HEK293 (cell line): ENCODE measurements at regions not wholly inside any gene's neighbourhood (a gene's known extent, or its start where the extent isn't known, plus 50 kb on each side); places are given as distances from the start of the nearest gene placed in this dataset.

ENCODE experiments used
- CTCF ChIA-PET: fragments of 350-600 bp; formaldehyde crosslinking; extraction: SDS; loops from one replicate; lab custom pipeline; 2021; ENCODE audit warnings: antibody characterized with exemption; lab: Yijun Ruan, JAX
- POLR2A ChIA-PET: fragments of 300-600 bp; formaldehyde crosslinking; extraction: SDS; loops from one replicate; lab custom pipeline; 2020; ENCODE audit warnings: antibody characterized with exemption, inconsistent platforms; lab: Yijun Ruan, JAX
- H3K27ac ChIP-seq: fragments of 200-500 bp; sonication (Bioruptor generic); 2 replicates; pipeline ENCODE4 v1.5.1; 2014; ENCODE audit warnings: low read depth, low read length, control low read depth, inconsistent platforms; ENCODE audit errors: extremely low read depth
- H3K36me3 ChIP-seq, 2 experiments: fragments of 200-500 bp in 1 of 2; sonication (Bioruptor generic) in 1 of 2; 1 replicate in 1 of 2; 2 replicates in 1 of 2; pipeline ENCODE4 v1.5.1; 2014 to 2017; ENCODE audit warnings: inconsistent platforms in 2 of 2, low read length in 2 of 2; ENCODE audit not compliant: control insufficient read depth in 2 of 2, insufficient read depth in 1 of 2
- H3K4me1 ChIP-seq: fragments of 200-500 bp; sonication (Bioruptor generic); 2 replicates; pipeline ENCODE4 v1.5.1; 2014; ENCODE audit warnings: mild to moderate bottlenecking, low read length, inconsistent platforms; ENCODE audit not compliant: control insufficient read depth, insufficient read depth
- H3K4me3 ChIP-seq: 2 replicates; pipeline ENCODE4 v1.5.1; 2011; ENCODE audit warnings: low read depth, mild to moderate bottlenecking, control low read depth, low read length, moderate library complexity
- H3K9me3 ChIP-seq: fragments of 200-500 bp; sonication (Bioruptor generic); 2 replicates; pipeline ENCODE4 v1.5.1; 2014; ENCODE audit warnings: low read depth, low read length, inconsistent platforms; ENCODE audit not compliant: control insufficient read depth, insufficient read depth
- EGR2 ChIP-seq: fragments of 450-650 bp; formaldehyde crosslinking; IDR thresholded peaks from 2 replicates; pipeline ENCODE4 v1.5.1; 2016; ENCODE audit warnings: low read depth, missing biosample characterization, missing genetic modification characterization
- IKZF3 ChIP-seq: fragments of 450-650 bp; IDR thresholded peaks from 2 replicates; pipeline ENCODE4 v1.5.0; 2018; ENCODE audit warnings: missing biosample characterization, mild to moderate bottlenecking, missing genetic modification characterization, moderate library complexity
- KLF16 ChIP-seq: fragments of 450-650 bp; formaldehyde crosslinking; IDR thresholded peaks from 2 replicates; pipeline ENCODE4 v1.5.1; 2017; ENCODE audit warnings: missing biosample characterization, missing genetic modification characterization
- KLF8 ChIP-seq: fragments of 450-650 bp; formaldehyde crosslinking; IDR thresholded peaks from 2 replicates; pipeline ENCODE4 v1.5.1; 2016; ENCODE audit warnings: missing biosample characterization, missing genetic modification characterization
- PRDM1 ChIP-seq: fragments of 450-650 bp; formaldehyde crosslinking; IDR thresholded peaks from 2 replicates; pipeline ENCODE4; 2016; ENCODE audit warnings: missing biosample characterization, missing genetic modification characterization
- TCF7L2 ChIP-seq: IDR thresholded peaks from 2 replicates; pipeline ENCODE4 v1.6.1; 2011; ENCODE audit warnings: low read depth, mild to moderate bottlenecking, inconsistent platforms, low read length, moderate library complexity, borderline replicate concordance
- YY1 ChIP-seq: fragments of 450-650 bp; formaldehyde crosslinking; IDR thresholded peaks from 2 replicates; pipeline ENCODE4 v1.5.1; 2018; ENCODE audit warnings: missing biosample characterization, missing genetic modification characterization
- YY2 ChIP-seq: fragments of 450-650 bp; formaldehyde crosslinking; IDR thresholded peaks from 2 replicates; pipeline ENCODE4 v1.5.1; 2016; ENCODE audit warnings: missing biosample characterization, missing genetic modification characterization
- ZEB2 ChIP-seq: fragments of 450-650 bp; formaldehyde crosslinking; IDR thresholded peaks from 2 replicates; pipeline ENCODE4 v1.5.1; 2016; ENCODE audit warnings: missing biosample characterization, missing genetic modification characterization
- ZNF184 ChIP-seq: fragments of 450-650 bp; IDR thresholded peaks from 2 replicates; pipeline ENCODE4 v1.5.1; 2018; ENCODE audit warnings: missing biosample characterization, mild to moderate bottlenecking, missing genetic modification characterization
- ZNF211 ChIP-seq: fragments of 450-650 bp; formaldehyde crosslinking; IDR thresholded peaks from 2 replicates; pipeline ENCODE4 v1.5.1; 2016; ENCODE audit warnings: low read depth, missing biosample characterization, missing genetic modification characterization
- ZNF24 ChIP-seq: fragments of 450-650 bp; formaldehyde crosslinking; IDR thresholded peaks from 2 replicates; pipeline ENCODE4 v1.5.1; 2016; ENCODE audit warnings: missing biosample characterization, missing genetic modification characterization
- ZNF266 ChIP-seq: fragments of 450-650 bp; formaldehyde crosslinking; IDR thresholded peaks from 2 replicates; pipeline ENCODE4 v1.5.1; 2016; ENCODE audit warnings: missing biosample characterization, missing genetic modification characterization, low read depth
- ZNF274 ChIP-seq, 2 experiments: fragments of 200-500 bp in 1 of 2; fragments of 450-650 bp in 1 of 2; sonication (Bioruptor generic) in 1 of 2; formaldehyde crosslinking in 1 of 2; IDR thresholded peaks; 2 replicates each; pipeline versions ENCODE4 v1.5.1 to v1.6.1; 2014 to 2016; ENCODE audit warnings: borderline replicate concordance in 1 of 2, inconsistent platforms in 1 of 2, low read length in 1 of 2, missing biosample characterization in 1 of 2, missing genetic modification characterization in 1 of 2
- ZNF350 ChIP-seq: fragments of 450-650 bp; formaldehyde crosslinking; IDR thresholded peaks from 2 replicates; pipeline ENCODE4 v1.5.0; 2017; ENCODE audit warnings: missing biosample characterization, mild to moderate bottlenecking, missing genetic modification characterization
- ZNF521 ChIP-seq: fragments of 450-650 bp; formaldehyde crosslinking; IDR thresholded peaks from 2 replicates; pipeline ENCODE4 v1.5.1; 2017; ENCODE audit warnings: missing biosample characterization, mild to moderate bottlenecking, missing genetic modification characterization
- ZNF571 ChIP-seq: fragments of 450-650 bp; formaldehyde crosslinking; IDR thresholded peaks from 2 replicates; pipeline ENCODE4 v1.5.0; 2017; ENCODE audit warnings: missing biosample characterization, missing genetic modification characterization
- ZNF654 ChIP-seq: fragments of 450-650 bp; formaldehyde crosslinking; IDR thresholded peaks from 2 replicates; pipeline ENCODE4 v1.5.1; 2016; ENCODE audit warnings: low read depth, missing biosample characterization, missing genetic modification characterization
- ZNF677 ChIP-seq: fragments of 450-650 bp; IDR thresholded peaks from 2 replicates; pipeline ENCODE4 v1.5.0; 2018; ENCODE audit warnings: missing biosample characterization, mild to moderate bottlenecking, missing genetic modification characterization, moderate library complexity
- ZNF707 ChIP-seq: fragments of 450-650 bp; formaldehyde crosslinking; IDR thresholded peaks from 2 replicates; pipeline ENCODE4 v1.5.1; 2016; ENCODE audit warnings: missing biosample characterization, missing genetic modification characterization
- ZNF747 ChIP-seq: fragments of 450-650 bp; formaldehyde crosslinking; IDR thresholded peaks from 2 replicates; pipeline ENCODE4 v1.5.1; 2016; ENCODE audit warnings: missing biosample characterization, missing genetic modification characterization
- ZNF791 ChIP-seq: fragments of 450-650 bp; formaldehyde crosslinking; IDR thresholded peaks from 2 replicates; pipeline ENCODE4 v1.5.1; 2016; ENCODE audit warnings: missing biosample characterization, missing genetic modification characterization
- ZNF837 ChIP-seq: fragments of 450-650 bp; formaldehyde crosslinking; IDR thresholded peaks from 2 replicates; pipeline ENCODE4 v1.5.1; 2016; ENCODE audit warnings: missing biosample characterization, missing genetic modification characterization
- TF ChIP-seq, protein P1 (sequence below): fragments of 450-650 bp; formaldehyde crosslinking; IDR thresholded peaks from 2 replicates; pipeline ENCODE4 v1.5.1; 2017; ENCODE audit warnings: missing biosample characterization, missing genetic modification characterization
- TF ChIP-seq, protein P2 (sequence below): fragments of 450-650 bp; formaldehyde crosslinking; IDR thresholded peaks from 2 replicates; pipeline ENCODE4 v1.5.1; 2017; ENCODE audit warnings: missing biosample characterization, missing genetic modification characterization

DNA sequence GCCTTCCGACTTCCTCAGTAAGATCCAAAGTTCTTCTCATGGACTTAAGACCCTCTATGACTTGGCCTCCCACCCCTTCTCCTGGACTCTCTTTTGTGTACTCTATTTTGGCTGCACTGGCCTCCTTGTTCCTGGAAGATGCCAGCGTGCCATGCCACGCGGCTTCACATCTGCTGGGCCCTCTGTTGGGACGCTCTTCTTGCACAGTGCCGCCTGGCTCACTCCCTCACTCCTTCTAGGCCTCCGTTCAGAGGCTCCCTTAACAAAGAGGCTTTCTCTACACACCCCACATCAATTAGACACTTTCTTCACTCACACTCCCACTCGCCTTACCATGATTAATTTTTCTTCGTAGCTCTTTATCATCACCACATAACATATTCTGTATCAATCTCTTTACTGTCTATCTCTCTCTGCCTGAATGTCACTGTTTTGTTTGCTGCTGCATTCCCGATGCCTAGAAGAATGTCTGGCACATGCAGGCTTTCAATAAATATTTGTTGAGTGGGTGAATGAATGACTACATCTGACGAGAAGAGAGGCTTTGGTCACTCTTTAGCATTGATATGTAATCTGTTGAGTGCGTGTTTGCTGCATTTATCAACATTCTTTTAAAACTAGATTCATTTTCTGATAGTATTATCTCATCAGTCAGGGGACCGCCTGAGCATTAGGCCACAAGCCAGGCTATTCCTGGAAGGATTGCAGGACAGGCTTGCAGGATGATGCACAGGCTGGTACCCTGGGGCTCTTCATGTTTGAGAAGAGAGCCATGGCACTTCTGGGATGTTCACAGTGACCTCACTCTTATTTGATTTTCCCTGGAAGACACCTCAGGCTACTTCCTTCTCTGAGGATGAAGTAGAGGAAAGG is 60.6 kb upstream of the AMPD3 start:
- CTCF ChIA-PET = no interaction called here
- Histone ChIP-seq H3K36me3 (no peaks in the 10 kb centered on the region), H3K27ac (no peak overlapping the region), H3K4me3 (no peak overlapping the region)
- TF ChIP-seq ZNF266 (no peak), PRDM1 (no peak), ZNF211 (tag by site-specific recombination) (no peak), ZNF521 (no peak), TCF7L2 (no peak), YY2 (no peak), KLF16 (tag by site-specific recombination) (no peak), ZNF350 (no peak), ZNF24 (tag by site-specific recombination) (no peak), ZNF837 (tag by site-specific recombination) (no peak), ZNF707 (tag by site-specific recombination) (no peak), ZNF184 (tag by site-specific recombination) (no peak), ZNF654 (tag by site-specific recombination) (no peak), IKZF3 (no peak), ZNF274 (IDR thresholded peaks at IDR 0.05; ENCODE audit: low read length) (no peak), ZNF274 (tag by site-specific recombination; IDR thresholded peaks at IDR 0.05; ENCODE audit: borderline replicate concordance) (no peak), ZNF677 (tag by site-specific recombination) (no peak)
- TF ChIP-seq, protein P1, sequence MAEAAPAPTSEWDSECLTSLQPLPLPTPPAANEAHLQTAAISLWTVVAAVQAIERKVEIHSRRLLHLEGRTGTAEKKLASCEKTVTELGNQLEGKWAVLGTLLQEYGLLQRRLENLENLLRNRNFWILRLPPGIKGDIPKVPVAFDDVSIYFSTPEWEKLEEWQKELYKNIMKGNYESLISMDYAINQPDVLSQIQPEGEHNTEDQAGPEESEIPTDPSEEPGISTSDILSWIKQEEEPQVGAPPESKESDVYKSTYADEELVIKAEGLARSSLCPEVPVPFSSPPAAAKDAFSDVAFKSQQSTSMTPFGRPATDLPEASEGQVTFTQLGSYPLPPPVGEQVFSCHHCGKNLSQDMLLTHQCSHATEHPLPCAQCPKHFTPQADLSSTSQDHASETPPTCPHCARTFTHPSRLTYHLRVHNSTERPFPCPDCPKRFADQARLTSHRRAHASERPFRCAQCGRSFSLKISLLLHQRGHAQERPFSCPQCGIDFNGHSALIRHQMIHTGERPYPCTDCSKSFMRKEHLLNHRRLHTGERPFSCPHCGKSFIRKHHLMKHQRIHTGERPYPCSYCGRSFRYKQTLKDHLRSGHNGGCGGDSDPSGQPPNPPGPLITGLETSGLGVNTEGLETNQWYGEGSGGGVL = no peak
- TF ChIP-seq, all 188 proteins: peak for 0
- H3K9me3 ChIP-seq = no peaks in the 10 kb centered on the region
- H3K4me1 ChIP-seq = no peaks in the 10 kb centered on the region
- POLR2A ChIA-PET = no interaction called here

DNA sequence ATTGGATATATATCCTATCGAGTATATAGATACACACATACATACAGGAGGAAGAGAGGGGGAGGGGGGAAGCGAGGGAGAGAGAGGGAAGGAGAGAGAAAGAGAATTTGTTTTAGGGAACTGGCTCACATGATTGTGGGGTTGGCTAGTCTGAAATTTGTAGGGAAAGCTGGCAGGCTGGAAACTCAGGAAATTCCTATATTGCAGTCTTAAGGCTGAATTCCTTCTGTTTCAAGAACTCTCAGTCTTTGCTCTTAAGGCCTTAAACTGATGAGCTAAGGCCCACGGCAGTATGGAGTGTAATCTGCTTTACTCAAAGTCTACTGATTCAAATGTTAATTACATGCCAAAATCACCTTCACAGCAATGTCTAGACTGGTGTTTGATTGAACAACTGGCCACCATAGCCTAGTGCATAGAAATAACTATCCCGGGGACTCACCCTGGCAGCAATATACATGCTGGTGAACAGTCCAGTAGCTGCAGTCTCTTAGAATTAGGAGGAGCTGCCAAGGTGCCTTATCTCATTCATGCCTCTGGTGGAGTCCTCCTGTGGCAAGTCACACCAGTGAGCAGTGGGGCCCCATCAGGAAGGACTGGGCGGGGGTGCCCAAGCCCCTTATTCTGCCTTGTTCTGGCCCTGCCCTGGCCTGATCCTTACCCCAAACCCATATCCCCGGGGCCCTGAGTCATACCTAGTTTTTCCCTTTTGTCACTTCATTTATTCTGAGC is 59.7 kb upstream of the AMPD3 start:
- ChIA-PET CTCF (interaction anchor here (0.6 to 3.2 kb wide), 5 partner anchors 9 to 259 kb away, joined by 3 to 13 read pairs (median 4); no protein-coding TSS in a partner anchor), POLR2A (no interaction called here)
- H3K36me3 ChIP-seq = no peaks in the 10 kb centered on the region
- no peaks in the 10 kb centered on the region for H3K4me1 ChIP-seq
- H3K27ac ChIP-seq = no peak overlapping the region
- TF ChIP-seq ZNF791 (tag by site-specific recombination) (no peak), KLF8 (tag by site-specific recombination) (no peak), ZNF571 (tag by site-specific recombination) (no peak), EGR2 (tag by site-specific recombination) (no peak), ZEB2 (no peak), ZNF747 (tag by site-specific recombination) (no peak), YY1 (tag by site-specific recombination) (no peak)
- TF ChIP-seq, protein P2, sequence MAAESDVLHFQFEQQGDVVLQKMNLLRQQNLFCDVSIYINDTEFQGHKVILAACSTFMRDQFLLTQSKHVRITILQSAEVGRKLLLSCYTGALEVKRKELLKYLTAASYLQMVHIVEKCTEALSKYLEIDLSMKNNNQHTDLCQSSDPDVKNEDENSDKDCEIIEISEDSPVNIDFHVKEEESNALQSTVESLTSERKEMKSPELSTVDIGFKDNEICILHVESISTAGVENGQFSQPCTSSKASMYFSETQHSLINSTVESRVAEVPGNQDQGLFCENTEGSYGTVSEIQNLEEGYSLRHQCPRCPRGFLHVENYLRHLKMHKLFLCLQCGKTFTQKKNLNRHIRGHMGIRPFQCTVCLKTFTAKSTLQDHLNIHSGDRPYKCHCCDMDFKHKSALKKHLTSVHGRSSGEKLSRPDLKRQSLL (tag by site-specific recombination) = no peak
- H3K4me3 ChIP-seq = no peak overlapping the region
- H3K9me3 ChIP-seq = no peaks in the 10 kb centered on the region
